Hepatocyte (in vitro differentiated cells): ENCODE measurements at regions not wholly inside any gene's neighbourhood (a gene's known extent, or its start where the extent isn't known, plus 50 kb on each side); places are given as distances from the start of the nearest gene placed in this dataset.

ENCODE experiments used
- DNase-seq: peaks from one replicate; pipeline ENCODE4 v3.0.0-alpha.2; 2016; ENCODE audit warnings: low spot score
- H2AFZ ChIP-seq: fragments of 200-600 bp; sonication (generic); 2 replicates; pipeline ENCODE4 v1.6.0; 2016; ENCODE audit warnings: antibody characterized with exemption, mild to moderate bottlenecking
- H3K27ac ChIP-seq: fragments of 200-600 bp; sonication (generic); 2 replicates; pipeline ENCODE4 v1.5.1; 2016; ENCODE audit warnings: mild to moderate bottlenecking
- H3K27me3 ChIP-seq: fragments of 200-600 bp; sonication (generic); 2 replicates; pipeline ENCODE4 v1.6.1; 2016
- H3K36me3 ChIP-seq: fragments of 200-600 bp; sonication (generic); replicated peaks from 2 replicates; pipeline ENCODE4 v1.5.1; 2016; ENCODE audit warnings: low read depth; ENCODE audit not compliant: insufficient read depth
- H3K4me1 ChIP-seq: fragments of 200-600 bp; sonication (generic); 2 replicates; pipeline ENCODE4 v1.5.1; 2016; ENCODE audit warnings: mild to moderate bottlenecking, moderate library complexity; ENCODE audit not compliant: insufficient read depth
- H3K4me2 ChIP-seq: fragments of 200-600 bp; sonication (generic); 2 replicates; pipeline ENCODE4 v1.6.0; 2016
- H3K4me3 ChIP-seq: fragments of 200-600 bp; sonication (generic); 2 replicates; pipeline ENCODE4 v1.5.1; 2016; ENCODE audit warnings: mild to moderate bottlenecking
- H3K79me2 ChIP-seq: fragments of 200-600 bp; sonication (generic); 2 replicates; pipeline ENCODE4 v1.6.0; 2017; ENCODE audit warnings: mild to moderate bottlenecking
- H3K9me2 ChIP-seq: fragments of 200-600 bp; sonication (generic); replicated peaks from 2 replicates; pipeline ENCODE4 v1.6.0; 2017; ENCODE audit warnings: mild to moderate bottlenecking; ENCODE audit not compliant: insufficient read depth
- H3K9me3 ChIP-seq: fragments of 200-600 bp; sonication (generic); 2 replicates; pipeline ENCODE4 v1.5.1; 2016; ENCODE audit warnings: low read depth, mild to moderate bottlenecking
- H4K20me1 ChIP-seq: fragments of 200-600 bp; sonication (generic); 2 replicates; pipeline ENCODE4 v1.6.0; 2016; ENCODE audit warnings: mild to moderate bottlenecking; ENCODE audit not compliant: insufficient read depth, poor library complexity, severe bottlenecking
- EZH2 ChIP-seq: fragments of 200-600 bp; sonication (generic); IDR thresholded peaks from 2 replicates; pipeline ENCODE4 v1.6.1; 2016; ENCODE audit warnings: antibody characterized with exemption, mild to moderate bottlenecking, borderline replicate concordance
- EZH2phosphoT487 ChIP-seq: fragments of 200-600 bp; sonication (generic); IDR thresholded peaks from one replicate; pipeline ENCODE4 v1.6.1; 2018; ENCODE audit warnings: antibody characterized with exemption, mild to moderate bottlenecking, low read depth, moderate library complexity; ENCODE audit not compliant: unreplicated experiment, severe bottlenecking
- WGBS: methylation state at CpG from one replicate; pipeline ENCODE4 v1.1.6; 2016; ENCODE audit warnings: low lambda C conversion rate; ENCODE audit errors: missing lambda C conversion rate; 5-methylcytosine and 5-hydroxymethylcytosine counted together
- TF ChIP-seq, protein P1 (sequence below): fragments of 200-600 bp; sonication (generic); IDR thresholded peaks from 2 replicates; pipeline ENCODE4 v1.5.1; 2016; ENCODE audit warnings: antibody characterized with exemption, mild to moderate bottlenecking; ENCODE audit not compliant: poor library complexity

DNA sequence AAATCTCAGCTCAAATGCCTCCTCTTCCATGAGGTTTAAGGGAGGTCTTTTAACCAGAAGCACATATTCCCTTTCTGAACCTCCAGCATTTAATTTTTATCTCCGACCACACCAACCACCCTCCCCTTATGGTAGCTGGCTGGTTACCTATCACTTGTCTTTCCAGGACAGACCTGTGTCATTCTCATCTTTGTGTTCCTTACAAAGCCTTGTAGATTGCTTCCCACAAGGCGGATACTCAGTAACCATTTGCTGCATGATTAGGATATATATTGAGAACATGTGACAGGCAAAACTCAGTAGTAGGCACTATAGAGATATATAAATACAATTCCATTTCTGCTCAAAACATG is 119.5 kb downstream of the RPL22L1 start:
- no peak overlapping the region for H3K27ac ChIP-seq
- no peak overlapping the region for H2AFZ ChIP-seq
- DNase-seq = no peak
- no peak overlapping the region for H3K4me2 ChIP-seq
- no peak for TF ChIP-seq EZH2
- TF ChIP-seq, protein P1, sequence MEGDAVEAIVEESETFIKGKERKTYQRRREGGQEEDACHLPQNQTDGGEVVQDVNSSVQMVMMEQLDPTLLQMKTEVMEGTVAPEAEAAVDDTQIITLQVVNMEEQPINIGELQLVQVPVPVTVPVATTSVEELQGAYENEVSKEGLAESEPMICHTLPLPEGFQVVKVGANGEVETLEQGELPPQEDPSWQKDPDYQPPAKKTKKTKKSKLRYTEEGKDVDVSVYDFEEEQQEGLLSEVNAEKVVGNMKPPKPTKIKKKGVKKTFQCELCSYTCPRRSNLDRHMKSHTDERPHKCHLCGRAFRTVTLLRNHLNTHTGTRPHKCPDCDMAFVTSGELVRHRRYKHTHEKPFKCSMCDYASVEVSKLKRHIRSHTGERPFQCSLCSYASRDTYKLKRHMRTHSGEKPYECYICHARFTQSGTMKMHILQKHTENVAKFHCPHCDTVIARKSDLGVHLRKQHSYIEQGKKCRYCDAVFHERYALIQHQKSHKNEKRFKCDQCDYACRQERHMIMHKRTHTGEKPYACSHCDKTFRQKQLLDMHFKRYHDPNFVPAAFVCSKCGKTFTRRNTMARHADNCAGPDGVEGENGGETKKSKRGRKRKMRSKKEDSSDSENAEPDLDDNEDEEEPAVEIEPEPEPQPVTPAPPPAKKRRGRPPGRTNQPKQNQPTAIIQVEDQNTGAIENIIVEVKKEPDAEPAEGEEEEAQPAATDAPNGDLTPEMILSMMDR = no peak
- no peak for TF ChIP-seq EZH2phosphoT487
- WGBS = 96% methylated on average over 2 of the region's 2 CpGs
- no peaks in the 10 kb centered on the region for H3K27me3 ChIP-seq
- no peaks in the 10 kb centered on the region for H4K20me1 ChIP-seq
- H3K9me3 ChIP-seq = no peaks in the 10 kb centered on the region
- no peak overlapping the region for H3K4me3 ChIP-seq
- H3K36me3 ChIP-seq = no peaks in the 10 kb centered on the region
- H3K4me1 ChIP-seq = peaks cover 15% of the 10 kb centered on the region
- no peaks in the 10 kb centered on the region for H3K9me2 ChIP-seq
- no peaks in the 10 kb centered on the region for H3K79me2 ChIP-seq

DNA sequence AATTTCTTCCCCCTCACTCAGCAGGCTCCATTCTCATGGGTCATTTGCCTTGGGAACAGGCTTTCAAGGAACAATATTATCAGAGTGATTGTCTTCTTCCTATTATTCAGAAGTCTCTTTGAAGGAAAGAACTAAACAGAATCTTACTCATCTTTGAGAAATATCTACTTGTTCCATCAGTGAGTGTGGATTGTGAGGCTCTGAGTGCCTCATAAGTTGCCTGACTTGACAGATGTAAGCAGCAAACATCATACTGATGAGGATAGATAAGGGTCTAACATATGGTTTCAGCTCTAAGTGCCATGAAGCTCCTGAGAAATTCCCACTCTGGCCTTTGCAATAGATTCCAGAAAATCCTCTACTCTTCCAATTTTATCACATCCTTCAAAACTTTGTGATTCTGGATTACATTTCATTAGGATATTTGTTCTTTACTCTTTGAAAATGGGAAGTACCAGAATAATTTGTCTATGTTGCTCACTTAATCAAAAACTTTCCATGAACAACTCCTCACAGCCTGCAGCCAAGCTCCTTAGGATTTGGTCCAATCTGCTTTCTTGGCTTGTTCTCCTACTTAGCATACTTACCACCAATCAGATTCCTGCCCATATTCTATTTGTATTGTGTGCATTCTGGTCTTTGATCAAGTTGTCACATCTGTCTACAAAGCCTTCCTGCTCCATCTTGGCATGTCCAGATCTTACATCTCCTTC is 120.1 kb downstream of the RPL22L1 start:
- Histone ChIP-seq H4K20me1 (no peaks in the 10 kb centered on the region), H3K27ac (no peak overlapping the region), H3K9me3 (no peaks in the 10 kb centered on the region), H3K27me3 (no peaks in the 10 kb centered on the region), H3K9me2 (no peaks in the 10 kb centered on the region), H3K79me2 (no peaks in the 10 kb centered on the region), H3K4me3 (no peak overlapping the region), H2AFZ (no peak overlapping the region), H3K4me2 (no peak overlapping the region), H3K36me3 (no peaks in the 10 kb centered on the region), H3K4me1 (peaks cover 15% of the 10 kb centered on the region)
- no peak for TF ChIP-seq EZH2phosphoT487
- TF ChIP-seq EZH2 = no peak
- TF ChIP-seq, protein P1 = no peak
- no peak for DNase-seq

DNA sequence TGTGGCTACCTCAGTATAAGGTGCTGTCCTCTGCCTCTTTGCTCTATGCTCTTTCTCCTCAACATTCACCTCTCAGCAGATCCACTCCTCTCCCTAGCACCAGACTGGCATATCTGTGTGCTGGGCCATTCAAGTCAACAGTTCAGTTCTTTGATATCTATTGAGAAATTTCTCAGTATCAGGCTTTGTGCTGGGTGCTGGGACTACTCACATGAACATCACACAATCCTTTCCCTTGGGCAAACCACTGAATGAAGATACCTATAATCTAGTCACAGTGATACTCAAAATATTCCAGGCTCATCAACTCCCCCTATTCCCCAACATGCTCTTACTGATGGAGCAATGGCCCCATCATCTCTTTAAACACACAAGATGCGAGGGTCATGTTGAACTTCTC is 120.8 kb downstream of the RPL22L1 start:
- Histone ChIP-seq H4K20me1 (no peaks in the 10 kb centered on the region), H3K4me2 (no peak overlapping the region), H3K4me3 (no peak overlapping the region), H3K9me2 (no peaks in the 10 kb centered on the region), H3K27me3 (no peaks in the 10 kb centered on the region), H3K79me2 (no peaks in the 10 kb centered on the region), H3K27ac (no peak overlapping the region), H3K36me3 (no peaks in the 10 kb centered on the region), H3K4me1 (peaks cover 15% of the 10 kb centered on the region), H2AFZ (no peak overlapping the region), H3K9me3 (no peaks in the 10 kb centered on the region)
- DNase-seq = no peak
- WGBS = 83% methylated on average over 1 of the region's 1 CpG
- no peak for TF ChIP-seq EZH2
- TF ChIP-seq, protein P1 = no peak
- TF ChIP-seq EZH2phosphoT487 = no peak
